NCI-H526 (cell line): ENCODE measurements at regions not wholly inside any gene's neighbourhood (a gene's known extent, or its start where the extent isn't known, plus 50 kb on each side); places are given as distances from the start of the nearest gene placed in this dataset.

ENCODE experiments used
- DNase-seq, 2 experiments: peaks; one replicate each; lab custom pipeline; 2025; lab: John Stamatoyannopoulos, UW

GRCh38 chr5:54852007-54852406, 133.4 kb downstream of the ESM1 start:
- DNase-seq = no peak

- DNase-seq = no peak
These were observed 133.9 kb downstream of the ESM1 start for GRCh38 chr5:54851449-54851848.

- no peak for DNase-seq
These were observed 136.8 kb downstream of the ESM1 start for GRCh38 chr5:54848581-54848980.

DNA sequence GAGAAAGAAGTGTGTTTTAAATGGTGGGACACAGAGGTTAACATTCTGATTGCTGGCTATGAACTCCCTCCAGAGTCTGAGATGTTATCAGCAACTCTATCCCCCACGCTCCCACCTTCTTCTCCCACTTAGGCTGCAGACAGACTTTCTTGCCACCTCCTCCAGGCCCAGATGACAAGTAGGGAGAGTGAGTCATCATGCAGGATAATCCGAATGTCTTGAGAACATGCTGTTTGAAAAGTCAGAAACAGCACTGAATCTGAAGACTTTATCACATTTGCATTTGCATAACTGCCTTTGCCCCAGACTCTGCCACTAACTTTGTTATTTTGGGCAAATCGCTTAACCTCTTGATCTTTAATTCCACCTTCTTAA, 139.8 kb downstream of the ESM1 start:
- no peak for DNase-seq

- peak in 1 of 2 experiments; percentile 21 for DNase-seq
These were observed 140.4 kb downstream of the ESM1 start for GRCh38 chr5:54844905-54845566.

- no peak for DNase-seq
These were observed 141.1 kb downstream of the ESM1 start for GRCh38 chr5:54844266-54844665.

DNA sequence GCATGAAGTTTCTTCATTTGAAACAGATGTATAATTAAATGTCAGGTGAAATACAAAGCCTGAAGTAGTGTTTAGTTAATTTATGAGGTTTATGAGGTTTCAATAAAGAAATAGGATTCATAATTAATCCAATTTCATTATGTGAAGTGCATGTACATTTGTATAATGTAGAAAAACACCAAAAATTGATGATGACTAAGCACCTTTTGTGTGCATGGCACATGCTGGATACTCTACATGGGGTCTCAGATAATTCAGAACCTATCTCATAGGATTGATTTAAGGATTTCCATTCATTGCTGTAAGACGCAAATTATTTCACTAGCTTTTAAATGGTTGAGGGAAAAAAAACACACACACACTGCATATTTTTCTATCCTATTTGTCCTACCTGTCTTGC, 143.9 kb downstream of the ESM1 start:
- DNase-seq = no peak

- DNase-seq = no peak
These were observed 146.6 kb downstream of the ESM1 start for GRCh38 chr5:54838843-54839242.

DNA sequence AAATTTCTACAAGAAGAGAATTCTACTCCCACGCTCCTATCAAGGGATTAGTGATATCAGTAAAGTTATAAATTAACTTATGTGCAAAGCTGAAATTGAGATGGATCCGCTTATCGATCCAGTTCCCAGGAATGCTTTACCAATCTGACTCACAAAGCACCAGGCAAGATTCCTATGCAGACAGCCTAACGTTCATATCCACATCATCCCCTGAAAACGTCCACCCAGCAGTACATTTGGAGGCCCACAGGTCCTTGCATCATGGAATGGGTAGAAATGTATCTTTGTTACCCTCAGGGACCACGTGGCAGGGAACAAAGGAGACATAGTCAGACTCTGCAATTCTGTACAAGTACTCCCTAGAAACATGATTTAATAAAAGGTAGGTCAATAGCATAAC, 147.4 kb downstream of the ESM1 start:
- DNase-seq = no peak

- DNase-seq = no peak
These were observed 148.3 kb downstream of the ESM1 start for GRCh38 chr5:54837093-54837492.

- DNase-seq = no peak
These were observed 149.7 kb downstream of the ESM1 start for GRCh38 chr5:54835647-54836046.

DNA sequence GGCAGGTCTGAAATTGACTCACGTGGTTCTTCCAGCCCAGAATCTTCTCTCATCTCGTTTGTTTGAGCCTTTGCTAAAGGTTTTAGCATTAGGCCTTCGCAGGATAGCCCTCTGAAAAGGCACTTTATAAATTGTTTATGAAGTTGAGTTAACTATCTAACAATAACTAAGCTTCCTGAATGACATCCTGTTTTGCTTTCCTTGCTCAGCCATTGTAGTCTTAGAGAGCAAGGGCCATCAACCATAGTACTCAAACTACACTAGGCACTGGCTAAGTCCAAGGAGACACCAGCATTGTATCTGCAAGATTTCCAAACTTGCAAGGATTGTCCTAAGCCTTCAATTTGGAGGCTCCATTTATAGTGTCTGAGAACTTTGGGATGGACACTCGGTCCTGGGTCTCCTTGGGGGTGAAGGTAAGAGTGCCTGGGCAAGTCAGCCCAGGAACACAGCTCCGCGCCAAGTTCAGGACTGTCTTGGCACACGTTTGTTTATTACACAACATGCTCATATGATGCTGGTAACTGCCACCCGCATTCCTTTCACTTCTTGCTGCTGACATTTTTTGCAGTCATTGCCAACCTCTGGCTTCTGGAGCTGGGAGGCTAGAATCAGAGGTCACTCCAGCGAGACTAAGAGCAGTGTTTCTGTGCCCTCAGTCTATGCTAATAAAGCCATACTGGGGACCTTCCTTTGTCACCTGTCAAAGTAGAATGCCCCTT, 151.1 kb downstream of the ESM1 start:
- no peak for DNase-seq

- DNase-seq = no peak
These were observed 151.8 kb downstream of the ESM1 start for GRCh38 chr5:54833590-54833989.

DNA sequence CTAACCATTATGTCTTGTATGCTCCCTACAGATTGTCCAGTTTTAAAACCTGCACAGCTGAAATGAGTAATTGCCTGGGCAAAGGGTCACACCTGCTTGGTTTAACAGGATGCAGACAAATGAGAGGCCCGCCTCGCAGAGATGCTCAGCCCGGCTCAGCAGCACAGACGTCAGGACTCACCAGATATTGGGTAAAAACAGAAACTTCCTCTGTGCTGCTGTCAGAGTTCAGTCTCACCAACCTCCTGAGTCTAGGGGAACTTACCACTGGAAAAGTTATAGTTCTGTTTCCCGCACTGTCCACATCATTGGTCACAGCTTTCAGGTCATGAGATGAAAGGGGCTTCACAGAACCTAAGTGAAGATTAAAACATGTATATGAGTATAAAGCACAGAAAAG, 152.5 kb downstream of the ESM1 start:
- no peak for DNase-seq

DNA sequence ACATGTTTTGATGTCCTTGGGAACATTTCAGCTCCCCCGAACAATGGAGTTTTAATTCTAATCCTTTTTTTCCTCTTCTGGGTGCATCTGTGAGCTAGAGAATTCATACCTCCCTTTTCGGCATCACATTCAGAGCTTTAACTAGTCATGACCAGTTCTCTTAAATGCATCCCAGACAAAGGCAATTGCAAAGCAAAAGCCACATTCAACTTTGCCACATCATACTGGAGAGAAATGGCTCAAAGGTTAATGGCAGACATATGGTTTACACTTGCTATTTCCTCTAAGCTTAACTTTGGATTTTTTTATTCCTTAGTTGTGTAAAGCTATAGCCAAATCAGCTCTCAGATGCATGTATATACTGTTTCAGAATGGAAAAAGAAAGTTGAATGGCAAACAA, 153.3 kb downstream of the ESM1 start:
- DNase-seq = no peak

GRCh38 chr5:54831233-54831632, 154.2 kb downstream of the ESM1 start:
- no peak for DNase-seq

GRCh38 chr5:54829676-54830535, 155.5 kb downstream of the ESM1 start:
- no peak for DNase-seq

- no peak for DNase-seq
These were observed 156.3 kb downstream of the ESM1 start for GRCh38 chr5:54829102-54829501.

DNA sequence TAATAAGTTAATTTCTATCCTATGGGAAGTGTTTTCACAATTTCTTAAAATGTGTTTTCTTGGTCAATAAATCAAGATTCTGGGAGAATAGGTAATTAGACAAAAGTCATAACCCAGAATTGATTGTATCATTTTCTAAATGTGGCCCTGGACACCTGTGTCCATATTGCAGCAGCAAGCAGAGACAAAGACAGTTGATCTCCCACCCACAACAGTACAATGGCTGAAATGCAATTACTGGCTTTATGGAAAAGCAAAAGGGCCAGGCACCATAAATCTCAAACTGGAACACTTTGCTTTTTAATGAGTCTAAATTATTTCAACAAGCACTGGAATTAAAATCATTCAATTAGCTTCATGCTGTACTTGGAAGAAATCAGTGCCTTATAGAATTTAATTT, 157.2 kb downstream of the ESM1 start:
- DNase-seq = no peak

DNA sequence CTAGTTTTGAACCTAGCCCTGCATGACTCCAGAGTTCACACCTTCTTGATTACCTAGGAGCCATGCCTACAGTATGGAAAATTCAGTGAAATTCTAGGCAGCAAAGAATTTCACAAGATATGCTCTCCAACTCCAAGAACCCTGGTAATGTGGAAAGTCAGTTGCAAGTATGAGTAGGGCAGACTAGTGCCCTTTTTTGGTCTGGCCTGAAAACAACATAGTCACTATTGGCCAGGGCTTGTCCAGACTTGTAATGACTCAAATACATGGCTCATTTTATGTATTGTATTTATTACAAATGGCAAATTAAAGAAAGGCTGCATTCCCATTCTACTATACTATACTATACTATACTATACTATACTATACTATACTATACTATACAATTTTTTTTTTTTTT, 160.4 kb downstream of the ESM1 start:
- DNase-seq = no peak

DNA sequence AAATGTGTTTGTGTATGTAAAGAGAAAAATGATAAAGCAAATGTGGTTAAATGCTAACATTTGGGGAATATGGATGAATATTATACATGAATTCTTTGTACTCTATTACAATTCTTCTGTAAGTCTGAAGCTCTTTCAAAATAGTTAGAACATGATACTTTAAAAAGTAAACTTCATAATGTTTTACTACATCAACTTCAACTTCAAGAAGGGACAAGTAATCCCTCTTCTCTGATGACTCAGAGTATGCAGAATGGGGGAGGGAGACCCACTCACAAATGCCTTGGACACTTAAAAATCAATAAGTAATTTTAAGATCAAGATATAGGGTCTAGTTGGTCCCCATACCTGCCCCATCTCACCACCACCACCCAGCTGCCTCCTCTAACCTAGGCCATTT, 162.4 kb downstream of the ESM1 start:
- DNase-seq = no peak

GRCh38 chr5:54822324-54822687, 163.1 kb downstream of the ESM1 start:
- DNase-seq = no peak
